ENCODE measurements at regions not wholly inside any gene's neighbourhood (a gene's known extent, or its start where the extent isn't known, plus 50 kb on each side); places are given as distances from the start of the nearest gene placed in this dataset.

DNA sequence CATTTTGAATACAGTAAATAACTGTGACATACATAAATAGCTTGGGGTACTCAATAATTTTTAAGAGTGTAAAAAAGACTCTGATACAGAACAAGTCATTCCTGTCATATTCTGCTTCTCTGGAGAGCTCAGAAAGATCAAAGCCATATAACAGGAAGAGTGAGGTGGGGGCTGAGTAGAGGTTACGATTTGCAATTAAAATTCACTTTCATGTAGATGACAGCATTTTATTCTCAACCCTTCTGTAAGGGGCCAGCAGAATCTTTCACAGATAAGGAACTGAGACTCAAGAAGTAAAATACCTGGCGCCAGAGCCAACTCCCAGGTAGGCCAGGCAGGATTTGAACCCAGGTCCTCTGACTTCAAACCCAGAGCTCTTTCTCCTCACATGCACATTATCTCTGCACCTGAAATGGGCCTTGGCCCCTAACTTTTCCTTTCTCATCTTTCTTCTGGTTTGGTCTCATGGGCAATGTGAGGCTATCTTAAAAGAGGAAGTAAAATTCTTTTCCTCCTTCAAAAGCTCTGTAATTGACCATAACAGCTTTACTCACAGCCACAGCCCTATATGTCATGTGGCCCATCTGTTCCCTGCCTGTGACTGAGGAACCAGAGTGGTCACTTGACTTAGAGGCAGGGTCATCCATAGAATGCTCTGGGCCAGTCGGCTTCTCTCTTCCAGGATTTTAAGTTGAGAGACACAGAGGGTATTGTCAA, 80.9 kb upstream of the SYT6 start:
- intact Hi-C loops (cut with DNase I) = no loop called here
- ATAC-seq (no peak), DNase-seq (no peak)
- Histone ChIP-seq H3K4me3 (no peak overlapping the region), H3K4me1 (peaks cover 0 to 19% (median 3%) of the 10 kb centered on the region in 9 donors), H3K36me3 (no peaks in the 10 kb centered on the region), H3K27ac (no peak overlapping the region), H3K9me3 (no peaks in the 10 kb centered on the region), H3K27me3 (peaks cover 0 to 4% (median 0%) of the 10 kb centered on the region in 7 donors)
- TF ChIP-seq, protein P1, sequence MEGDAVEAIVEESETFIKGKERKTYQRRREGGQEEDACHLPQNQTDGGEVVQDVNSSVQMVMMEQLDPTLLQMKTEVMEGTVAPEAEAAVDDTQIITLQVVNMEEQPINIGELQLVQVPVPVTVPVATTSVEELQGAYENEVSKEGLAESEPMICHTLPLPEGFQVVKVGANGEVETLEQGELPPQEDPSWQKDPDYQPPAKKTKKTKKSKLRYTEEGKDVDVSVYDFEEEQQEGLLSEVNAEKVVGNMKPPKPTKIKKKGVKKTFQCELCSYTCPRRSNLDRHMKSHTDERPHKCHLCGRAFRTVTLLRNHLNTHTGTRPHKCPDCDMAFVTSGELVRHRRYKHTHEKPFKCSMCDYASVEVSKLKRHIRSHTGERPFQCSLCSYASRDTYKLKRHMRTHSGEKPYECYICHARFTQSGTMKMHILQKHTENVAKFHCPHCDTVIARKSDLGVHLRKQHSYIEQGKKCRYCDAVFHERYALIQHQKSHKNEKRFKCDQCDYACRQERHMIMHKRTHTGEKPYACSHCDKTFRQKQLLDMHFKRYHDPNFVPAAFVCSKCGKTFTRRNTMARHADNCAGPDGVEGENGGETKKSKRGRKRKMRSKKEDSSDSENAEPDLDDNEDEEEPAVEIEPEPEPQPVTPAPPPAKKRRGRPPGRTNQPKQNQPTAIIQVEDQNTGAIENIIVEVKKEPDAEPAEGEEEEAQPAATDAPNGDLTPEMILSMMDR (IDR thresholded peaks at IDR 0.05) = no peak
- 71 to 73% methylated on average over 3 of the region's 3 CpGs for WGBS, 2 donors

DNA sequence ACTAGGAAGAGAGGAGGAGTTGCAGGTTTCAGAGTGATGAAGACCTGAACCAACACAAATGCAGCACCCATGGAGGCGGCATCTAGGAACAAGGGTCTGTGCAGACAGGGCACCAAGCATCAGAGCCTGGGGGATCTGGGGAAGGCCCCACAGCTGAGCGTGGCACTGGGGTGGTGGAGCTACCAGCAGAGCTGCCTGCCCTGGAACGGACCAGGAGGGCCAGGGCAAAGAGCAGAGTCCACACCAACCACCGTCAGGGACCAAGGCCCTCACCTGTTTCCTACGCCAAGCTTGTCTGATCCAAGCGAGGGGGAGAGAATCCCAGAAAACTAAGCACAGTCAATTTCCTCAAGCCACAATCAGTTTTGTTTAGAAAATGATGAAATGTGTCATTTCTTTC, 79.0 kb upstream of the SYT6 start:
- 82 to 88% methylated on average over 6 of the region's 6 CpGs for WGBS, 2 donors
- TF ChIP-seq, protein P1 (IDR thresholded peaks at IDR 0.05) = no peak
- Histone ChIP-seq H3K4me3 (no peak overlapping the region), H3K9me3 (no peaks in the 10 kb centered on the region), H3K4me1 (peaks cover 0 to 19% (median 3%) of the 10 kb centered on the region in 9 donors), H3K36me3 (no peaks in the 10 kb centered on the region), H3K27ac (no peak overlapping the region), H3K27me3 (peaks cover 0 to 7% (median 0%) of the 10 kb centered on the region in 7 donors)
- ATAC-seq = no peak
- DNase-seq = no peak
- intact Hi-C loops (cut with DNase I) = no loop called here

DNA sequence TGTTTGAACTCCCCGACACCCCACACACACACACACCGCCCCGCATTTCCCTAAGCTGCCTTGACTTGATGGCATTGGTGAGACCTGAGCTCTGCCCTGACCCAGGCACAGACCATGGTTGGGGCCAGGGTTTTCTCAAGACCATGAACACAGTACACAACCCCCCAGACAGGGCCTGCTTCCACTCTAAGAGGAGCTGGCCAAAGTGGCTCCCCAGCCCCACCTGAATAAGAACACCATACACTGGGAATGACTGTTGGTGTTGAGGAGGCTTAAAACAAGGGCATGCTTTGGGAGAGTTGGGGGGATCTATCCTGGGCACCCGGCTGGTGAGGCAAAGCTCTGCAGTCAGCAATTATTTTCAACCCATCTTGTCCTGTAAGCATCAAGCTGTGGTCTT, 77.6 kb upstream of the SYT6 start:
- WGBS, 2 donors = 92 to 96% methylated on average over 4 of the region's 4 CpGs

DNA sequence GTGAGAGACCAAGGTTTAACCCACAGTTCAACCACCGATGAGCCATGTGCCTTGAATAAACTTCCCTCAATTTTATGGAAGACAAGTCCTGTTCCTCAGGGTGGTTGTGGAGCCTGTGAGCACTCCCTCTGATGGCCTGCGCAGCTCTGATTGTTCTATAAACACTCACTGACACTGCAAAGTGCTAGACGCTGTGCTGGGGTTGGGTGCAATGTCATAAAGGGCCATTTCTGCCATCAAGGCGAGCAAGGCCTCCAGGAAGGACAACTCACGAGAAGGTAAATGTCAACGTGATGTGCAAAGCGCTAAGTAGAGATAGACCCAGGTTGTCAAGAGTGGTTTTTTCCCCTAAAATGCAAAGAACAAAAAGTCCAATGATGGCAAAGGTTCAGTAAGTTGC, 75.7 kb upstream of the SYT6 start:
- H3K4me3 ChIP-seq = no peak overlapping the region
- ATAC-seq = no peak
- H3K27ac ChIP-seq = no peak overlapping the region
- intact Hi-C loops (cut with DNase I) = no loop called here
- WGBS, 2 donors = 92 to 94% methylated on average over 7 of the region's 7 CpGs
- TF ChIP-seq, protein P1 (IDR thresholded peaks at IDR 0.05) = no peak
- H3K4me1 ChIP-seq = peaks cover 0 to 7% (median under 1%) of the 10 kb centered on the region in 9 donors
- no peaks in the 10 kb centered on the region for H3K9me3 ChIP-seq
- H3K36me3 ChIP-seq = no peaks in the 10 kb centered on the region
- no peak for DNase-seq
- H3K27me3 ChIP-seq = peaks cover 0 to 7% (median 0%) of the 10 kb centered on the region in 7 donors

More for the DNA sequence above, 77.6 kb upstream of the SYT6 start:
- intact Hi-C loops (cut with DNase I) = no loop called here
- no peak for ATAC-seq
- peaks cover 0 to 19% (median 4%) of the 10 kb centered on the region in 9 donors for H3K4me1 ChIP-seq
- H3K36me3 ChIP-seq = no peaks in the 10 kb centered on the region
- no peak overlapping the region for H3K4me3 ChIP-seq
- no peaks in the 10 kb centered on the region for H3K9me3 ChIP-seq
- DNase-seq = no peak
- peaks cover 0 to 7% (median 0%) of the 10 kb centered on the region in 7 donors for H3K27me3 ChIP-seq
- H3K27ac ChIP-seq = no peak overlapping the region
- TF ChIP-seq, protein P1 (IDR thresholded peaks at IDR 0.05) = no peak
